ENCODE measurements at regions not wholly inside any gene's neighbourhood (a gene's known extent, or its start where the extent isn't known, plus 50 kb on each side); places are given as distances from the start of the nearest gene placed in this dataset.

GRCh38 chr4:3361896-3362295 lies 69.1 kb downstream of the RGS12 start:
- Histone ChIP-seq H3K27ac (no peak overlapping the region), H3K4me1 (no peaks in the 10 kb centered on the region), H3K4me3 (no peak overlapping the region), H3K36me3 (no peaks in the 10 kb centered on the region), H3K9me3 (no peaks in the 10 kb centered on the region), H3K27me3 (no peaks in the 10 kb centered on the region)
- intact Hi-C loops (cut with DNase I): no loop called here
- DNase-seq (ENCODE audit: low spot score in 2 of 2): no peak
- no peak for TF ChIP-seq CTCF (IDR thresholded peaks at IDR 0.05)

GRCh38 chr4:3362431-3363287 lies 69.8 kb downstream of the RGS12 start:
- no peak overlapping the region for H3K27ac ChIP-seq
- intact Hi-C loops (cut with DNase I): no loop called here
- no peaks in the 10 kb centered on the region for H3K27me3 ChIP-seq
- no peak overlapping the region for H3K4me3 ChIP-seq
- H3K36me3 ChIP-seq: no peaks in the 10 kb centered on the region
- H3K9me3 ChIP-seq: no peaks in the 10 kb centered on the region
- no peak for DNase-seq (ENCODE audit: low spot score in 2 of 2)
- no peak for TF ChIP-seq CTCF (IDR thresholded peaks at IDR 0.05)
- H3K4me1 ChIP-seq: no peaks in the 10 kb centered on the region

GRCh38 chr4:3363411-3364141 lies 70.8 kb downstream of the RGS12 start:
- no peak overlapping the region for H3K4me3 ChIP-seq
- no peaks in the 10 kb centered on the region for H3K4me1 ChIP-seq
- no peaks in the 10 kb centered on the region for H3K36me3 ChIP-seq
- no peak overlapping the region for H3K27ac ChIP-seq
- no peak for DNase-seq (ENCODE audit: low spot score in 2 of 2)
- no peak for TF ChIP-seq CTCF (IDR thresholded peaks at IDR 0.05)
- intact Hi-C loops (cut with DNase I): no loop called here
- no peaks in the 10 kb centered on the region for H3K9me3 ChIP-seq
- H3K27me3 ChIP-seq: no peaks in the 10 kb centered on the region

GRCh38 chr4:3364199-3364598 lies 71.4 kb downstream of the RGS12 start:
- Histone ChIP-seq H3K27me3 (no peaks in the 10 kb centered on the region), H3K4me3 (no peak overlapping the region), H3K4me1 (peaks cover 0 to 5% of the 10 kb centered on the region in 2 donors), H3K27ac (no peak overlapping the region), H3K36me3 (no peaks in the 10 kb centered on the region), H3K9me3 (no peaks in the 10 kb centered on the region)
- TF ChIP-seq CTCF (IDR thresholded peaks at IDR 0.05): no peak
- intact Hi-C loops (cut with DNase I): no loop called here
- no peak for DNase-seq (ENCODE audit: low spot score in 2 of 2)

- Histone ChIP-seq H3K9me3 (no peaks in the 10 kb centered on the region), H3K4me3 (no peak overlapping the region), H3K36me3 (no peaks in the 10 kb centered on the region), H3K27ac (no peak overlapping the region), H3K27me3 (no peaks in the 10 kb centered on the region), H3K4me1 (peaks cover 0 to 11% of the 10 kb centered on the region in 2 donors)
- DNase-seq (ENCODE audit: low spot score in 2 of 2): no peak
- intact Hi-C loops (cut with DNase I): no loop called here
- TF ChIP-seq CTCF (IDR thresholded peaks at IDR 0.05): no peak
Measured at GRCh38 chr4:3364634-3365314, 72.0 kb downstream of the RGS12 start.
